NCI-H524 treated with DMSO at 0.1 percent for 48 hours (cell line): ENCODE measurements at regions not wholly inside any gene's neighbourhood (a gene's known extent, or its start where the extent isn't known, plus 50 kb on each side); places are given as distances from the start of the nearest gene placed in this dataset.

Experiments used
- DNase-seq: peaks from one replicate; lab custom pipeline; 2025; lab: John Stamatoyannopoulos, UW

- DNase-seq: no peak
Measured at GRCh38 chr2:67340133-67341011, 56.8 kb upstream of the ETAA1 start.

GRCh38 chr2:67341012-67341318, 56.2 kb upstream of the ETAA1 start:
- DNase-seq: no peak

GRCh38 chr2:67341336-67341735, 55.8 kb upstream of the ETAA1 start:
- DNase-seq: no peak

GRCh38 chr2:67342394-67342793, 54.7 kb upstream of the ETAA1 start:
- DNase-seq: no peak

- no peak for DNase-seq
Measured at GRCh38 chr2:67346718-67347407, 50.3 kb upstream of the ETAA1 start.
